HAP-1 (cell line): ENCODE measurements at regions not wholly inside any gene's neighbourhood (a gene's known extent, or its start where the extent isn't known, plus 50 kb on each side); places are given as distances from the start of the nearest gene placed in this dataset.

Experiments used
- DNase-seq, 2 experiments: peaks; one replicate each; pipeline ENCODE4 v3.0.0-alpha.2; 2016 to 2020; ENCODE audit warnings: low spot score in 2 of 2
- H3K27me3 ChIP-seq: fragments of 250-450 bp; sonication (Bioruptor Pico); 2 replicates; pipeline ENCODE4 v1.5.1; 2020; ENCODE audit warnings: low read depth, mild to moderate bottlenecking, moderate library complexity
- H3K36me3 ChIP-seq: fragments of 250-450 bp; sonication (Bioruptor Pico); replicated peaks from 2 replicates; pipeline ENCODE4 v1.5.1; 2020; ENCODE audit warnings: mild to moderate bottlenecking
- H3K4me1 ChIP-seq: fragments of 250-450 bp; sonication (Bioruptor Pico); 2 replicates; pipeline ENCODE4 v1.5.1; 2020; ENCODE audit warnings: mild to moderate bottlenecking
- H3K4me3 ChIP-seq: fragments of 250-450 bp; sonication (Bioruptor Pico); 2 replicates; pipeline ENCODE4 v1.5.1; 2020; ENCODE audit warnings: mild to moderate bottlenecking, moderate library complexity
- H3K9me3 ChIP-seq: fragments of 250-450 bp; sonication (Bioruptor Pico); 2 replicates; pipeline ENCODE4 v1.5.1; 2020; ENCODE audit warnings: mild to moderate bottlenecking, moderate library complexity
- in situ Hi-C: fragments of 300-500 bp; cut with MboI; formaldehyde crosslinking; loops from 3 replicates; pipeline ENCODE4 v1.14.3; 2020; ENCODE audit warnings: low sequenced_read_pairs, inconsistent platforms, mixed read lengths

DNA sequence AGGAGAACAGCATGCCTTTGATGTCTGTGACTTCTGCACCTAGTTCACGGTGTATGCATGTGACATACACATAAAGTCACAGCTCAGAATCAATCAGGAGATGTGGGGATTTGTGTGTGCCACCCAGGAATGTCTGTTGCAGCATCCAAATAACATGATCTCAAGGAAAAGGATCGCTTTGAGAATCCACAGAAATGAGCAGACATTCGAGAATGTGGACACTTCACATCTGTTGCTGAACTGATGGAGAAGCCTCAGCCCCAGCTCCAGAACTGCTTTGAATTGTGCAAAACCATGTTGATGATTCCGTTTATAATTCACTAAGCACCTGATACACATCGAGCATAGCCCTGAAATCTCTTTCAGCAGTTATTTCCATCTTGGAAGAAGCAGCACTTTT is 208.6 kb downstream of the CMPK2 start:
- in situ Hi-C loops: no loop called here

DNA sequence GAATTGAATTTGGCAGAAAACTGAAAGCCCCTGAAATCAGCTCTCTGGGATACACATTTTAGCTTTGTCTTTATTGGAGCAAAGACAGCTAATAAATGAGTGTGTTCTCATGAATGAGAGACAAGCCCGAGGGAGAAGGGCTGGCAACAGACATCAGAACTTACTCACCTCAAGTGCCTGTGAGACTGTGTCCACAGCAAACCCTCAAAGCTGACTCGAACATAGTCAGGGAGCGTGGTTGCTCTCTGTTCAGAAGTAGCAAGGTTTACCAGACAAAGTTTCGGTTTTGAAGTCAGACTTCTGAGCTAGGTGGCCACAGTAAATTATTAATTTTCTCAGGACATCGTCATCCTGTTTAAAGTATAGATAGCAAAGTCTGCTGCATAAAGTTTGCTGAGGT is 207.9 kb downstream of the CMPK2 start:
- DNase-seq: no peak
- Histone ChIP-seq H3K4me1 (no peaks in the 10 kb centered on the region), H3K9me3 (no peaks in the 10 kb centered on the region), H3K4me3 (no peak overlapping the region), H3K27me3 (no peaks in the 10 kb centered on the region), H3K36me3 (no peaks in the 10 kb centered on the region)
- in situ Hi-C loops: no loop called here

More for the DNA sequence above, 208.6 kb downstream of the CMPK2 start:
- H3K9me3 ChIP-seq: no peaks in the 10 kb centered on the region
- H3K4me1 ChIP-seq: no peaks in the 10 kb centered on the region
- no peaks in the 10 kb centered on the region for H3K27me3 ChIP-seq
- no peak for DNase-seq
- H3K36me3 ChIP-seq: no peaks in the 10 kb centered on the region
- no peak overlapping the region for H3K4me3 ChIP-seq

DNA sequence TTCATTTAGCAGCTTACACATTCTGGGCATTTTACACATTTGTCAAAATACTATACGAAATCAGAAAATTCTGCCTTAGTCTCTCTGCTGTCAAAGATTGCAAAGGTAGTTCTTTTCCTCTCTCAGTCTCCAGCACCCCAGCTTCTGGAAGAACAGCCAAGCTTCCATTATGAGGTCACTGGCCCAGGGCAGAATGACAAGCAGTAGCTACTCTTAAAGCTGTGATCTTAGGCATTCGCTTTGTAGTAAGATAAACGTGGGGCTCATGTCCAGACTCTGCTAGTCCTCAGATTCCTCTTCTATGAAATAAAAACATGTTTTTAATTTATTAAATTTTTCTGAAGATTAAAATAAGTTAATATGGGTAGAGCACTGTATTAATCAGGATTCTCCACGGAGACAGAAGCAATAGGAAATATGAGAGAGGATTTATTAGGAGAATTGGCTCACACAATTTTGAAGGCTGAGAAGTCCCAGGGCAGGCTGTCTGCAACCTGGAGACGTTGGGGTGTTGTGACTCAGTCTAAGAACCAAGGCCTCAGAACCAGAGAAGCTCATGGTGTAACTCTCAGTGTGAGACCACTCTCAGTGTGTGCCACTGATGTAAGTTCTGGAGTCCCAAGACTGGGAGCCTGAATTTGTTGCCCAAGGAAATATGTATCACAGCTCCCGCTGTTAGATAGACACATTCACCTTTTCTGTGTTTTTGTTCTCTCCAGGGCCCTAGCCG is 201.2 kb downstream of the CMPK2 start:
- H3K4me3 ChIP-seq: no peak overlapping the region
- H3K27me3 ChIP-seq: no peaks in the 10 kb centered on the region
- in situ Hi-C loops: no loop called here
- H3K4me1 ChIP-seq: no peaks in the 10 kb centered on the region
- no peaks in the 10 kb centered on the region for H3K9me3 ChIP-seq
- DNase-seq: no peak
- no peaks in the 10 kb centered on the region for H3K36me3 ChIP-seq

DNA sequence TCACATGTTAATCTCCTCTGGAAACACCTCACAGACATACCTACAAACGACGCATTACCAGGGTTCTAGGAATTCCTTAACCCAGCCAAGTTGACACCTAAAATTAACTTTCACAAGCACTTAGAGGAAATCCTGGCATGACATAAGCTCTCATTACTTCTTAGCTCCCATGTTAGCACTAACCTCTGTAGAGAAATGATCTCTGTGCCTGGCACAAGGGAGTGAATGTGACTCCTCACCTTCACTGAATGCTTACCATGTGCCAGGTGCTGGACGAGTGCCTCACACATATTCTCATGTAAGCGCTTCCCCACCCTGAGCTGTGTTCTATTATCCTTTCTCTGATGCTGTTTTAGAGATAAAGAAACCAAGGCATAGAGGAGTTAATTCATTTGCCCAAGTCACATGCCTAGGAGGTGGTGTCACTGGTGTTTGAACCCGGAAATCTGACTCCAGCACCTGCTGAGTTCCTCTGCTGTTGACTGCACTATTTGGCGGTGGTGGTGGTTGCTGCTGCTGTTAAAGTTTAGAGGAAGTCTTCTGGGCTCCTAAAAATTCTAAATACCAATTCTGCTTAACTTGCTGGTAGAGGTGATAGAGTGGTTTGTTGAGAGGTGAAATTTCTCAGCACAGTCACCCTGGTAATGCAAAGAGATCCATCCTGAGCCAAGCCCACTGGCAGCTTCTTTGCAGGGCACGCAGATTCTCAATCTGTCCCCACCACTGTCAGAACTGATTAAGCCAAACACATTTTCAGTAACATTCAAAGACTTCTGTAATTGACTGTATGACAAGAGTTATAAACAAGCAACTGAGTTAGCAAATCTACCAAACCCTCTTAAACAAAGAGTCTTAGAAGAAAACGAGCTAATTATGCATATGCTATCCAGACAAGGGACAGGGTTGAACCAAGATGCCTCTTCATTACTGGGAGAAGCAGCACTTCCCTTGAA is 200.3 kb downstream of the CMPK2 start:
- Histone ChIP-seq H3K27me3 (no peaks in the 10 kb centered on the region), H3K4me1 (no peaks in the 10 kb centered on the region), H3K9me3 (no peaks in the 10 kb centered on the region), H3K36me3 (no peaks in the 10 kb centered on the region), H3K4me3 (no peak overlapping the region)
- in situ Hi-C loops: no loop called here
- DNase-seq: no peak

DNA sequence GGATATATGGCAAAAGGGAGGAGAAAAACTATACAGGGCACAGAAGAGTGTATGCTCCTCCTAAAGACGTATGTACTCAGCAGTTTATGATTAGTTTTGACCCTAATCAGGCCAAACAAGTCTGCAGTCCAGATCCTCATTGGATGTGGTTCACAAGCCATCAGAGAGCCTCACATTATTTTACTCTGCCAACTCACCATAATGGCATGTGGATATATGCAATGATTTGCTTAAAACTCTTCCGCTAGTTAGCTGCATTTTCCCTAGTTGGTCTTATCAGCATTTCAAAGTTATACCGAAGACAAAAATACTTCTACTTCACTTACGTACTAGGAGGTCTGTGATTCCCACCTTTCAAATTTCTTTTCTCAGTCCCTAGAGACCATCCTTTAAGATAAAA is 198.4 kb downstream of the CMPK2 start:
- H3K4me1 ChIP-seq: no peaks in the 10 kb centered on the region
- no peaks in the 10 kb centered on the region for H3K27me3 ChIP-seq
- H3K36me3 ChIP-seq: no peaks in the 10 kb centered on the region
- in situ Hi-C loops: no loop called here
- H3K9me3 ChIP-seq: no peaks in the 10 kb centered on the region
- H3K4me3 ChIP-seq: no peak overlapping the region
- DNase-seq: no peak

DNA sequence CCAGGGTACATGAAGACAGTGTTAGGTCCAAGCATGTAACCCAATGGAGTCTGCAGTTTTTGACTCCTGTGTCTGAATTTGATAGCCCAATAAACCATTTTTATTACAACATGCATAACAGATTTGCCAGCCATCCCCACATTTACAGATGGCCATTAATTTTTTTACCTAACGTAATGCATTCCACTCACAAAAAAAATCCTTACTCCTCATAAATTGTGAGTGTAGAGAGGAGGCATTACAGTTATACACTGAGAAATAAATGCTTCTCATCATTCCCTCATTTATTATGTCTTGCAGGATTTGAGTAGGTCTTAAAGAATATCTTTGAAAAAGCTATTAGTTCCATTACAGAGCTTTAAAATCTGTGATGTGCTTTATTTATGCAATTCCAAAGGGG is 193.8 kb downstream of the CMPK2 start:
- in situ Hi-C loops: no loop called here
- Histone ChIP-seq H3K4me3 (no peak overlapping the region), H3K36me3 (no peaks in the 10 kb centered on the region), H3K4me1 (no peaks in the 10 kb centered on the region), H3K27me3 (no peaks in the 10 kb centered on the region), H3K9me3 (no peaks in the 10 kb centered on the region)
- DNase-seq: no peak

DNA sequence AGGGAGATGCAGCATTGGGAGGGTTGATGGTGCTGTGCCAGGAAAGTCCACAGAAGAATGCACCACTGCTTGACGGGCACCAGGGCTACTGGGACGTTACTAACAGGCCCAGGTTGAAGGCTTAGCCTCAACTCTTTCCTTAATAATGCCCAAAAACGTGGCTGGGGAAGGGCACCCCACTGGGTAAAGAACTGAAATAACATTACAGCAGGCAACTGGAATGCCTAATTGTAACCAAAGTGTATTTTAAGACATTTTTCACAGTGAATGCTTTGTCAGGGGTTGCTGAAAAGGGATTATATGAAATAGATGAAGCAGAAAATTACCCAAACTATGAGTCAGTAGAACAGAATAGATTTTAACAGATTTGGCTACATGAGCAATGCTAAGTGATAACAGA is 191.3 kb downstream of the CMPK2 start:
- DNase-seq: no peak
- Histone ChIP-seq H3K27me3 (no peaks in the 10 kb centered on the region), H3K36me3 (no peaks in the 10 kb centered on the region), H3K9me3 (no peaks in the 10 kb centered on the region), H3K4me3 (no peak overlapping the region), H3K4me1 (no peaks in the 10 kb centered on the region)
- in situ Hi-C loops: no loop called here

DNA sequence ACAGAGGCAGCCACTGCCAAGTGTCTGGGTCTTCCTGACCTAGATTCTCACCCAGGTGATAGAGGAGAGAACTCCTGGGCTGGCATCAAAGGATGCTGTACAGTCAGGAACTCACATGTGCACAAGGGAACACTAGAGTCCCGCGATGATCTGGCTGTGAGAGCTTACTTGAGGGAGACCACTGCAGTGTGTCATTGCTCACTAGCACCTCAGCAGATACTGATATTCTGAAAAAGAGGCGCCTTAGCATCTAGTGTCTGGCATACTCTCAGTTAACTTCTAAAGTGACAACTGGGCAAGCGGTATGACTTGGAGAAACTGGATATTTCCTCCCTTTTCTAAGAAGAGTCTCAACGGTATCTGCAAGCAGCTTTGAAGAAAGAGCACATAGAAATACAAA is 189.9 kb downstream of the CMPK2 start:
- H3K36me3 ChIP-seq: no peaks in the 10 kb centered on the region
- no peaks in the 10 kb centered on the region for H3K27me3 ChIP-seq
- H3K9me3 ChIP-seq: no peaks in the 10 kb centered on the region
- H3K4me3 ChIP-seq: no peak overlapping the region
- no peaks in the 10 kb centered on the region for H3K4me1 ChIP-seq
- in situ Hi-C loops: no loop called here
- DNase-seq: no peak

DNA sequence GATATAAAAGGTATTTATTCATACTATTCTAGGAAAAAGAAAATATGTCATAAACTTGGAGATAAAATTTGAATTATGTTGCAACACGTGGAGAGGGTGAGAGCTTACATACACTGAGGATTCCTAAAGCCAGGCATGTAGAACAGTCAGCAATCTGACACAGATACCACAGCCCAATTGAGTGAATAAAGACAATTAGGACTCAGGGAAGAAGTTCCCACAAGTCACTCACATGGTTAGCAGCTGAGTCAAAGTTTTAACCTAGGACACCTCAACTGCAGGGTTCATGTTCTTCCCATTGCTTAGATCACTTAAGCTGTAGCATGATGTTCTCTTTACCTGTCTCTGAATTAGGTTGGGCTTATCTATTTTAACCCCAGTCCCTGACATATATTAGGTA is 189.5 kb downstream of the CMPK2 start:
- Histone ChIP-seq H3K36me3 (no peaks in the 10 kb centered on the region), H3K9me3 (no peaks in the 10 kb centered on the region), H3K4me3 (no peak overlapping the region), H3K27me3 (no peaks in the 10 kb centered on the region), H3K4me1 (no peaks in the 10 kb centered on the region)
- no peak for DNase-seq
- in situ Hi-C loops: no loop called here

DNA sequence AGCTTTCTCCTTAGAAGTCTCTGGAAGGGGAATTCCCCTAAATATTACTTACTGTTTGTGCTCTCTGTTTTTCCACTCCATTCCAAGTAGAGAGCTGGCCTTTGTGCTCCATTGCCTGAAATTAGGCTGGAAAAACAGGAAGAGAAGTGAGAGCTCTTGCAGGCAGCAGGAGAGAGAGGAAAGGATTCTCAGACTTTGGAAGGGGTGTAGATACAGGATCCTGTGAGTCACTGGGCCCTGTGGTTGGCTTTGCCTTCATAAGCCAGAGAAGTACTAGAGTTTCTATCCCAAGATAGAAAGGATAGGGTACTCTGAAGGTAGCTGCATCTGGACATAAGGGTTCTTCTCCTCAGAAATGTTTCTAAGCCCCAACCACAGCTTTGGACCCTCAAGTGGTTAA is 188.9 kb downstream of the CMPK2 start:
- no peak overlapping the region for H3K4me3 ChIP-seq
- no peaks in the 10 kb centered on the region for H3K27me3 ChIP-seq
- in situ Hi-C loops: no loop called here
- no peak for DNase-seq
- H3K9me3 ChIP-seq: no peaks in the 10 kb centered on the region
- no peaks in the 10 kb centered on the region for H3K4me1 ChIP-seq
- no peaks in the 10 kb centered on the region for H3K36me3 ChIP-seq

DNA sequence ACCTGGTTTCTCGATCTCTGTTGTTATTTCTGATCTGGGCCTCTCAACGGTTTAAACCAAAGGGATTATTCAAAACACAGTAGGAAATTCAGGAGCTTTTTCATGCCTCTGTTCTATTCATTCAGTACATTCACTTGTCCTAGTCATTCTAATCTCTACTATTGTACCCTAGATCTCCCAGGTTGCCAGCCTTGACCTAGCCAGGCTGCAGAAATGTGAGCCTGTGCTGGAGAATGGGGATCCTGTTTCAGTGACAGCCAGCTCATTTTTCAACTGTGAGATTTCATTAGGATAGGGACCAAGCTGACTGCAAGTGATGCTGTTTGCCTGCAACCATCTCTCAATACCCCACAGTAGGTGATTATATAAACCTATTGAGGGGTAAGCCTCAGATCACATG is 186.2 kb downstream of the CMPK2 start:
- Histone ChIP-seq H3K4me3 (no peak overlapping the region), H3K27me3 (no peaks in the 10 kb centered on the region), H3K36me3 (no peaks in the 10 kb centered on the region), H3K4me1 (no peaks in the 10 kb centered on the region), H3K9me3 (no peaks in the 10 kb centered on the region)
- in situ Hi-C loops: no loop called here
- DNase-seq: no peak

DNA sequence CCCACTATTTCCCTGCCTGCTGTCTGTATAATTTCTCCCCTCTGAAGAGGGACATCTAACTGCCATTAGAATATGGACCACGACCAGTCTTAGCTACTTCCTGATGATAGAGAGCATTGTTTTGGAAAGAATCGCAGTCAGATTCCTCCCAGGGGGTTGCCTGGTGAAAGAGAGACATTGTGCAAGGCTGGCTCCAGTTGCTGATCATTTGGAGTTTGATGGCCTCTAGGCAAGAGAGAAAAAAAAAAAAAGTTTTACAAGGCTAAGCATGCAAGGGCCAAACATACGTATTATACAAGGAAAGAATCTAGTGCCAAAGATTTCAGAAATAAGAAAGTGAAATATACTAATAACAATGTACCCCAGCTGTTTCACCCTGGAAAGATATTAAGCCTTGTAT is 182.2 kb downstream of the CMPK2 start:
- Histone ChIP-seq H3K27me3 (no peaks in the 10 kb centered on the region), H3K36me3 (no peaks in the 10 kb centered on the region), H3K9me3 (no peaks in the 10 kb centered on the region), H3K4me3 (no peak overlapping the region), H3K4me1 (no peaks in the 10 kb centered on the region)
- DNase-seq: no peak
- in situ Hi-C loops: no loop called here

DNA sequence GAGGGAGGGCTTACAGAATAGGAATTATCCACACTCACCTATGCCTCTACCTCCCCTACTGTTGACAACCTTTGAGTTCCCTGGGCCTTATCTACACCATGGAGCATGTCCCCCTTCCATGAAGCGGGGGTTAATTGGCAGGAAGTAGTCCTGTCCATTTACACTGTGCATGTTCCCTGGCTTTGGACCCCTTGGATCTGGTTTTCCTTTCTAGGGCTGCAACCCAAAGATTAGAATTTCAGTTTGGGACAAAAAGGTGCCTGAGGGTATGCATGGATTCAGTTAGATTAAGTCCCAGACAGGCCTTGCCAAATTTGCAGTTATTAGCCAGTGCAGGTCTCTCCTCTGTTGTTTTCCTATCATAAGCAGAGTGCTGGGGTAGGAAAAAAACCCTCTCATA is 180.3 kb downstream of the CMPK2 start:
- H3K4me1 ChIP-seq: no peaks in the 10 kb centered on the region
- in situ Hi-C loops: no loop called here
- H3K27me3 ChIP-seq: no peaks in the 10 kb centered on the region
- no peak for DNase-seq
- H3K36me3 ChIP-seq: no peaks in the 10 kb centered on the region
- no peaks in the 10 kb centered on the region for H3K9me3 ChIP-seq
- no peak overlapping the region for H3K4me3 ChIP-seq

DNA sequence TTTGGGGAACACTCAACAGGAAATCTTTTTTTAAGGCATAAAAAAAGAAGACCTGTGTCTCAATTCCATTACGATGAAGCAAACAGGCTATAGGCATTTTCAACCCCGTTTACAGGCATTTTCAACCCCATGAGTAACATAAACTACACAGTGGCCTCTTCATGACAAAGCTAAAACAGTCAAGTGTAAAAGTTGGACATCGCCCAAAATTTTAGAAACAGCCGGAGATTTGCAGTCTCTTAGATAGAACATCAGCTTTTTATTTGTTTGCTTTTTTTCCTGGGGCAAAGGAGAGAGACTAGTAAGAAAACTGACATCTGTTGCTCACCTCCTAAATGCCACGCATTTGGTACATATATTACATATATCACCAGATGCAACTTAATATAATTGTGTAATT is 173.7 kb downstream of the CMPK2 start:
- Histone ChIP-seq H3K9me3 (no peaks in the 10 kb centered on the region), H3K4me3 (no peak overlapping the region), H3K27me3 (no peaks in the 10 kb centered on the region), H3K4me1 (no peaks in the 10 kb centered on the region), H3K36me3 (no peaks in the 10 kb centered on the region)
- DNase-seq: no peak
- in situ Hi-C loops: no loop called here
